DMS114 treated with DMSO at 0.1 percent for 48 hours (cell line): ENCODE measurements at regions not wholly inside any gene's neighbourhood (a gene's known extent, or its start where the extent isn't known, plus 50 kb on each side); places are given as distances from the start of the nearest gene placed in this dataset.

ENCODE experiments used
- DNase-seq: peaks from one replicate; lab custom pipeline; 2025; ENCODE audit not compliant: unreplicated experiment; lab: John Stamatoyannopoulos, UW

GRCh38 chr2:242022550-242023290, 153.2 kb downstream of the RTP5 start:
- no peak for DNase-seq

- DNase-seq: no peak
These were observed 155.3 kb downstream of the RTP5 start for GRCh38 chr2:242024751-242025355.

- DNase-seq: no peak
These were observed 158.3 kb downstream of the RTP5 start for GRCh38 chr2:242027676-242028450.

GRCh38 chr2:242029422-242030225, 160.1 kb downstream of the RTP5 start:
- no peak for DNase-seq

DNA sequence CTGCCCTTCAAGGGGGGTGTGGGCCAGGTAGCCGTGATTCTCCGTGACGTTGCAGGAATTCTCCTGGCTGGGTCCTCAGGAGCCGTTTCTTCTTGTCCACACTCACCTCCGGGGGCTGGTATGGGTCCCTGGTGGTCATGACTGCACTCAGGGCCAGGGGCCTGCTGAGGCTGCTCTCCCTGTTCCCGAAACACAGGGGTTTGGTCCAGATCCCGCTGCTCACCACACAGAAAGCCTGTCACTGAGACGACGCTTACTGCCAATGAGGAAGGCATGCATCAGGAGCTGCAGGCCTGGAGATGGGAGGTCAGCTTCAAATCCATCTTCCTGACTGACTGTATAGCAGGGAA, 160.7 kb downstream of the RTP5 start:
- DNase-seq: no peak

GRCh38 chr2:242030858-242031257, 161.3 kb downstream of the RTP5 start:
- DNase-seq: no peak

DNA sequence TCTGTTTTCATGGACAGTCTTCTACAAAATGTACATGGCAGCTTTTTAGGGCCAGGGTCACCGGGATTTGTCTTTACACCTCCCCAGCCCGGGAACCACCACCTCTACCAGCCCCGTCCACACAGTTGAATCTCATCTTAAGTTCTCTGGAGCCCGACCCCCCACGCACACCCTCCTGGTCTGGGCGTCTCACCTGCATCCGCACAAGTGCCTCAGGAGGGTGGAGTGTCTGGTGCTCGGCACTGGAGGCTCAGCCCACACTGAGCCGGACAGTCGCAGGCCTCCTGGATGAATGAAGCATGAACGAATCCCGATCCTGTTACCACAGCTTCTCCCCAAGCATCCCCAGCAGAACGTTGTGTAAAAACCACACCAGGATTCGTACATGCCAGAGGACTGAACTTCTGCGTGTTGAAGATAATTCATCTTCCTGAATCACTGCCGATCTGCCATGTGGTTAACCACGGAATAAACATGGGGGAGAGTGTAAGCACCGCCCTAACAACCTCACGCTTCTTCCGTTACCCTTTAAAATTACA, 162.0 kb downstream of the RTP5 start:
- no peak for DNase-seq

GRCh38 chr2:242032780-242033656, 163.5 kb downstream of the RTP5 start:
- no peak for DNase-seq

GRCh38 chr2:242034138-242034537, 164.6 kb downstream of the RTP5 start:
- DNase-seq: no peak

GRCh38 chr2:242034996-242035814, 165.7 kb downstream of the RTP5 start:
- DNase-seq: no peak

- no peak for DNase-seq
These were observed 166.5 kb downstream of the RTP5 start for GRCh38 chr2:242035858-242036652.

- no peak for DNase-seq
These were observed 167.1 kb downstream of the RTP5 start for GRCh38 chr2:242036653-242036950.

DNA sequence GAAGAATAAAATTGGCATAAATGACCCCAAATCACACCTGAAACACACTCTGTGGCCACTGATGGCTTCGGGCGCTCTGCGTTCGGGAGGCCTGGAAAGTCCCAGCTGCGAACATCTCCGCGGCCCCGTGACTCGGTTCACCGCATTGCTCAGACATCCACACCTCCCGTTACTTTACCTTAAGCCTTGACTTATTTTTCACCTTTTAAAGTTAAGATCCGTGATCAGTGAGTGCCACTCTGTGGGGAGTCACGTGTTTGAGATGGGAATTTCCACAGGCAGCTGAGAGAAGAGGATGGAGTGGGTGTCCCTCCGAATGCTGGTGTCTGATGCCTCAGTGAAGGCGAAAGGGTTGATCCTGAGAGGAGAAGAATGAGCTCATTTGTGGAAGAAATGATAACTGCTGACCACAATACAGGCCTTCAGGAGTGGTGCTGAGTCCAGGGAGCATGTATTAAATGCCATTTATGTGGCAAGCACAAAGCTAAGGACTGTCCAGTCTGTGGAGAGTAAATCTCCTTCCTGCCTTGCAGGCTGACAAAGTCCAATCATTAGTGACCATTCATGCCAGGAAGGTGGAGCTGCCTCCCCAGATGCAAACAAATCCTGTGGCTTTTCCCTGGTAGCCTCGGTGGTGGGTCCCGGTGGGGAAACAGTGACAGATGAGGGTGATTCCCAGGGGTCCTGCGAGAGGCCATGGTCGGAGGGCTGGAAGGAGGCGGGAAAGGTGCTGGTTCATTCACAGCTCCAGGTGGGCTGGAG, 168.8 kb downstream of the RTP5 start:
- DNase-seq: no peak

- DNase-seq: no peak
These were observed 169.4 kb downstream of the RTP5 start for GRCh38 chr2:242038928-242039341.

DNA sequence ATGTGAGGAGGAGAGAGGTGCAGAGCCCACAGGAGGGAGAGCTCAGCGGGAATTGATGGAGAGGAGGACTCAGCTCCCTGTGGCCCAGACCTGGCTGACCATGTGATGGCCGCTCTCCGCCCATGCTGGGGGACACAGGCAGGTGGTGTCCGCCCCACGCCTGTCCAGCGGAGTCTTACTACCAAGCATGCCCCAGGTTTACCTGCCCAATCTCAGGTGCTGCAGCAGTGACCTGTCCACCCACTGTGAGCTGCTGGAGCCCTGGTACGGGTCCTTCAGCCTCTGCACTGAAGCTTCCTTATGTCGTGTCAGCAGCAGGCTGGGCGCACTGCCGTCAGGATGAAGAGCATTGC, 170.8 kb downstream of the RTP5 start:
- DNase-seq: no peak

GRCh38 chr2:242040681-242041080, 171.2 kb downstream of the RTP5 start:
- DNase-seq: no peak

DNA sequence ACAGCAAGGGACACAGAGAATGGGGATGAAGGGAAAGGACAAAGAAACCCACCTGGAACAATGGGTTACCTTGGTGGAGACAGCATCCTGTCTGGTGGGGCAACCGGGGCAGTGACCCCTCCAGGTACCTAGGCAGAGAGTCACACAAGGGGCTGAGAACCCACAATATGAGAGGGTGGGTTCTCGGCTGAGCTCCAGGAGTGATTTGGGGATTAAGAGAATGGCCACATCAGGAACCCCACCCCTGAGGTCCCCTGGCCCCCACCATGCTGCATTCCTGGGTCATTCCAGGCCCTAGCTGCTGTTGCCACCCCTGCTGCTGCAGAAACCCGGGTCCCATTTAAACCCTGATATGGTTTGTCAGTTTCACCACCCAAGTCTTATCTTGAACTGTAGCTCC, 172.3 kb downstream of the RTP5 start:
- no peak for DNase-seq
